MM.1S (cell line): ENCODE measurements at regions not wholly inside any gene's neighbourhood (a gene's known extent, or its start where the extent isn't known, plus 50 kb on each side); places are given as distances from the start of the nearest gene placed in this dataset.

Source experiments
- CTCF ChIP-seq: fragments of 300-600 bp; sonication (generic); IDR thresholded peaks from 2 replicates; pipeline ENCODE4 v1.5.1; 2016; ENCODE audit warnings: antibody characterized with exemption, low read length, mixed read lengths
- EZH2 ChIP-seq: fragments of 300-600 bp; sonication (generic); optimal IDR thresholded peaks from 2 replicates; pipeline ENCODE3; 2017; ENCODE audit warnings: low read depth, mild to moderate bottlenecking, antibody characterized with exemption, low read length, mixed read lengths

GRCh38 chr18:53944721-53945120 lies 279.7 kb downstream of the MBD2 start:
- TF ChIP-seq CTCF (no peak), EZH2 (no peak)
